Stomach (tissue), 8 donors: ENCODE measurements at regions not wholly inside any gene's neighbourhood (a gene's known extent, or its start where the extent isn't known, plus 50 kb on each side); places are given as distances from the start of the nearest gene placed in this dataset.

Source experiments
- DNase-seq, 2 donors: peaks; one replicate each; pipeline versions ENCODE4 v3.0.0 to v3.0.0-alpha.2; 2013 to 2019
- H3K27ac ChIP-seq, 5 donors: fragments of 200-600 bp in 4 of 5; sonication (generic) in 4 of 5; one replicate each; pipeline ENCODE4 v1.5.1; 2013 to 2019; ENCODE audit warnings: mild to moderate bottlenecking in 1 of 5, moderate library complexity in 1 of 5
- H3K27me3 ChIP-seq, 3 donors: fragments of 200-600 bp; sonication (generic); one replicate each; pipeline ENCODE4 v1.5.1; 2017 to 2019; ENCODE audit warnings: mixed run types in 1 of 3
- H3K36me3 ChIP-seq, 4 donors: fragments of 200-600 bp; sonication (generic); 1 replicate in 3 of 4; 2 replicates in 1 of 4; pipeline ENCODE4 v1.5.1; 2016 to 2019
- H3K4me1 ChIP-seq, 4 donors: fragments of 200-600 bp; sonication (generic); one replicate each; pipeline ENCODE4 v1.5.1; 2016 to 2019
- H3K4me3 ChIP-seq, 4 donors: fragments of 200-600 bp; sonication (generic) in 3 of 4; one replicate each; pipeline ENCODE4 v1.5.1; 2016 to 2019; ENCODE audit warnings: mild to moderate bottlenecking in 1 of 4
- H3K9me3 ChIP-seq, 4 donors: fragments of 200-600 bp; sonication (generic); one replicate each; pipeline ENCODE4 v1.5.1; 2016 to 2019
- EP300 ChIP-seq: sonication (generic); formaldehyde crosslinking; IDR thresholded peaks from one replicate; pipeline ENCODE4 v1.6.1; 2017; ENCODE audit warnings: antibody characterized with exemption
- POLR2A ChIP-seq, 4 donors: fragments of 450-650 bp; IDR thresholded peaks; one replicate each; pipeline ENCODE4 v1.6.1; 2016; ENCODE audit warnings: antibody characterized with exemption in 4 of 4, control low read depth in 2 of 4, mild to moderate bottlenecking in 1 of 4, moderate library complexity in 1 of 4
- POLR2AphosphoS5 ChIP-seq, 3 donors: sonication (generic); formaldehyde crosslinking; IDR thresholded peaks; one replicate each; pipeline ENCODE4 v1.6.1; 2016; ENCODE audit warnings: antibody characterized with exemption in 3 of 3
- WGBS, 5 donors: extraction: QIAGEN DNeasy Blood & Tissue Kit in 3 of 5; methylation state at CpG; one replicate each; pipeline versions ENCODE4 v1.1.5 to v1.1.7; 2013 to 2018; 5-methylcytosine and 5-hydroxymethylcytosine counted together
- intact Hi-C: fragments of 100-400 bp; cut with DNase I; formaldehyde crosslinking; loops from one replicate; pipeline ENCODE4 v1.15.1; 2023; ENCODE audit warnings: low total_unique reads
- TF ChIP-seq, protein P1 (sequence below), 7 experiments: fragments of 450-650 bp in 4 of 7; fragments of 200-600 bp in 3 of 7; sonication (generic) in 3 of 7; IDR thresholded peaks; one replicate each; pipeline ENCODE4 v1.5.1; 2016 to 2019; ENCODE audit warnings: antibody characterized with exemption in 7 of 7, control low read depth in 2 of 7, mild to moderate bottlenecking in 1 of 7
- donor health status: healthy with polysubstance abuse.
- donor health status: Bipolar disorder and iron deficiency.
- donor health status: healthy.

- no peak for TF ChIP-seq POLR2AphosphoS5 (IDR thresholded peaks at IDR 0.05)
- no peak for TF ChIP-seq EP300
- TF ChIP-seq, protein P1, sequence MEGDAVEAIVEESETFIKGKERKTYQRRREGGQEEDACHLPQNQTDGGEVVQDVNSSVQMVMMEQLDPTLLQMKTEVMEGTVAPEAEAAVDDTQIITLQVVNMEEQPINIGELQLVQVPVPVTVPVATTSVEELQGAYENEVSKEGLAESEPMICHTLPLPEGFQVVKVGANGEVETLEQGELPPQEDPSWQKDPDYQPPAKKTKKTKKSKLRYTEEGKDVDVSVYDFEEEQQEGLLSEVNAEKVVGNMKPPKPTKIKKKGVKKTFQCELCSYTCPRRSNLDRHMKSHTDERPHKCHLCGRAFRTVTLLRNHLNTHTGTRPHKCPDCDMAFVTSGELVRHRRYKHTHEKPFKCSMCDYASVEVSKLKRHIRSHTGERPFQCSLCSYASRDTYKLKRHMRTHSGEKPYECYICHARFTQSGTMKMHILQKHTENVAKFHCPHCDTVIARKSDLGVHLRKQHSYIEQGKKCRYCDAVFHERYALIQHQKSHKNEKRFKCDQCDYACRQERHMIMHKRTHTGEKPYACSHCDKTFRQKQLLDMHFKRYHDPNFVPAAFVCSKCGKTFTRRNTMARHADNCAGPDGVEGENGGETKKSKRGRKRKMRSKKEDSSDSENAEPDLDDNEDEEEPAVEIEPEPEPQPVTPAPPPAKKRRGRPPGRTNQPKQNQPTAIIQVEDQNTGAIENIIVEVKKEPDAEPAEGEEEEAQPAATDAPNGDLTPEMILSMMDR (IDR thresholded peaks at IDR 0.05), result no peak
- TF ChIP-seq POLR2A (IDR thresholded peaks at IDR 0.05), result no peak
- no peaks in the 10 kb centered on the region for H3K27me3 ChIP-seq
- no peaks in the 10 kb centered on the region for H3K36me3 ChIP-seq
- H3K4me3 ChIP-seq, result no peak overlapping the region
- intact Hi-C loops, result no loop called here
- H3K9me3 ChIP-seq, result no peaks in the 10 kb centered on the region
- H3K27ac ChIP-seq, result peak overlapping the region in 3 of 5 donors; percentile 19 to 62 (median 54)
- H3K4me1 ChIP-seq, result peaks cover 0 to 56% (median 21%) of the 10 kb centered on the region in 4 donors
- DNase-seq, result no peak
These were observed 131.9 kb upstream of the ATP1B1 start for GRCh38 chr1:168974611-168975010.

- Histone ChIP-seq H3K4me3 (no peak overlapping the region), H3K27ac (peak overlapping the region in 2 of 5 donors; percentile 7 to 62), H3K27me3 (no peaks in the 10 kb centered on the region), H3K9me3 (no peaks in the 10 kb centered on the region), H3K4me1 (peaks cover 0 to 62% (median 25%) of the 10 kb centered on the region in 4 donors), H3K36me3 (no peaks in the 10 kb centered on the region)
- 34 to 63% (median 48%) methylated on average over 1 of the region's 1 CpG for WGBS, 5 donors
- intact Hi-C loops, result no loop called here
- no peak for DNase-seq
- no peak for TF ChIP-seq POLR2AphosphoS5 (IDR thresholded peaks at IDR 0.05)
- TF ChIP-seq EP300, result no peak
These were observed 130.2 kb upstream of the ATP1B1 start for GRCh38 chr1:168976267-168976666.

GRCh38 chr1:168977618-168978017 lies 128.9 kb upstream of the ATP1B1 start:
- intact Hi-C loops, result no loop called here
- no peak overlapping the region for H3K27ac ChIP-seq
- H3K4me3 ChIP-seq, result no peak overlapping the region
- no peaks in the 10 kb centered on the region for H3K36me3 ChIP-seq
- no peak for DNase-seq
- H3K27me3 ChIP-seq, result no peaks in the 10 kb centered on the region
- H3K4me1 ChIP-seq, result peaks cover 0 to 53% (median 24%) of the 10 kb centered on the region in 4 donors
- H3K9me3 ChIP-seq, result no peaks in the 10 kb centered on the region
- TF ChIP-seq POLR2A (IDR thresholded peaks at IDR 0.05) (no peak), EP300 (no peak), POLR2AphosphoS5 (IDR thresholded peaks at IDR 0.05) (no peak)
- TF ChIP-seq, protein P1 (IDR thresholded peaks at IDR 0.05), result no peak
- WGBS, 5 donors, result 72 to 78% (median 77%) methylated on average over 5 of the region's 5 CpGs

GRCh38 chr1:168979276-168979675 lies 127.2 kb upstream of the ATP1B1 start:
- no peaks in the 10 kb centered on the region for H3K9me3 ChIP-seq
- peak overlapping the region in 1 of 5 donors; percentile 16 for H3K27ac ChIP-seq
- 42 to 60% (median 46%) methylated on average over 4 of the region's 4 CpGs for WGBS, 5 donors
- H3K27me3 ChIP-seq, result no peaks in the 10 kb centered on the region
- TF ChIP-seq, protein P1 (IDR thresholded peaks at IDR 0.05), result no peak
- TF ChIP-seq POLR2AphosphoS5 (IDR thresholded peaks at IDR 0.05) (no peak), EP300 (no peak), POLR2A (IDR thresholded peaks at IDR 0.05) (no peak)
- DNase-seq, result no peak
- no peaks in the 10 kb centered on the region for H3K36me3 ChIP-seq
- no peak overlapping the region for H3K4me3 ChIP-seq
- intact Hi-C loops, result no loop called here
- H3K4me1 ChIP-seq, result peaks cover 0 to 37% (median 15%) of the 10 kb centered on the region in 4 donors

DNA sequence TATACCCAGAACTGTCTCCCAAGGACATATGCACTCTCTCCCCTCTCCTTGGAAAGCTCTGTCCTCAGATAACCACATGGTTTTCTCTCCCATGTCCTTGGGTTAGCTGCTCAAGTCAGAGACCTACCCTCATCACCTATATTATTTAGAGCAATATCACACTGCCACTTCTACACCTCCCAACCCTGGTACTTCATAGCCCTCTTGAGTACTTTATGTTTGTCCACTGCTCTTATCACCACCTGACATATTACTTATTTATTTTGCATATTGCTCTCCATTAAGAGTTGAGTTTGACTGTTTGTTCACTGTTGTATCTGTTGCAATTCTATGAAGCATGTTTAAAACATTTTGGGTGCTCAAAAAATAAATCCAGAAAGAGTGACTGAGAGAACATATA lies 126.3 kb upstream of the ATP1B1 start:
- H3K9me3 ChIP-seq, result no peaks in the 10 kb centered on the region
- intact Hi-C loops, result no loop called here
- H3K4me3 ChIP-seq, result no peak overlapping the region
- H3K4me1 ChIP-seq, result peaks cover 0 to 33% (median 12%) of the 10 kb centered on the region in 4 donors
- TF ChIP-seq EP300 (no peak), POLR2AphosphoS5 (IDR thresholded peaks at IDR 0.05) (no peak), POLR2A (IDR thresholded peaks at IDR 0.05) (no peak)
- TF ChIP-seq, protein P1 (IDR thresholded peaks at IDR 0.05), result no peak
- no peaks in the 10 kb centered on the region for H3K27me3 ChIP-seq
- no peaks in the 10 kb centered on the region for H3K36me3 ChIP-seq
- no peak for DNase-seq
- H3K27ac ChIP-seq, result peak overlapping the region in 1 of 5 donors; percentile 16
